ENCODE measurements at regions not wholly inside any gene's neighbourhood (a gene's known extent, or its start where the extent isn't known, plus 50 kb on each side); places are given as distances from the start of the nearest gene placed in this dataset.

DNA sequence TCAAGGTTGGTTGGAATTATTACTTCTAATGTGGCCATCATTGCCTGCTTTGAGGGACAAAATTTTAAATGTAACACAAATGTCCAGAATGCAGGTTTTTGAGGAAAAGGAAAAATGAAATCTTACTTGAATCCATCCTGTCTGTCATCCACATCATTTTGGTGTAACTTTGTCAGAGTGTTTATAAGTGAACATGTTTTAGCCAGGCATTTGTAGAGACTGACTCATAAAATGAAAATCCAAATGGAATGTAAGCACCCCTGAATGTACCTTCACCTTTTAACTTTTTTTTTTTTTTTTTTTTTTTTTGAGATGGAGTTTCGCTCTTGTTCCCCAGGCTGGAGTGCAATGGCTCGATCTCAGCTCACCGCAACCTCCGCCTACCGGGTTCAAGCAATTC lies 141.8 kb upstream of the BNIP2 start:
- H4K20me1 ChIP-seq (ENCODE audit: control insufficient read depth, insufficient read depth, low read length, poor library complexity, severe bottlenecking): no peaks in the 10 kb centered on the region
- ATAC-seq (ENCODE audit: low read depth): no peak
- no peaks in the 10 kb centered on the region for H3K27me3 ChIP-seq (replicated peaks in 1 of 4; ENCODE audit: control extremely low read depth in 1 of 4, control insufficient read depth in 3 of 4, insufficient read depth in 4 of 4, low read length in 3 of 4)
- 100% methylated on average over 4 of the region's 5 CpGs for WGBS (ENCODE audit: insufficient coverage)
- no peak overlapping the region for H3K4me2 ChIP-seq (replicated peaks; ENCODE audit: low read depth, low read length, poor library complexity, severe bottlenecking)
- ChIA-PET POLR2A (no interaction called here), CTCF (no interaction called here)
- H3K79me2 ChIP-seq (ENCODE audit: control insufficient read depth, insufficient read depth, low read length): no peaks in the 10 kb centered on the region
- TF ChIP-seq EZH2 (IDR thresholded peaks at IDR 0.05; ENCODE audit: borderline replicate concordance, insufficient read depth, low read depth, low read length, poor library complexity, severe bottlenecking): no peak
- TF ChIP-seq, protein P1, sequence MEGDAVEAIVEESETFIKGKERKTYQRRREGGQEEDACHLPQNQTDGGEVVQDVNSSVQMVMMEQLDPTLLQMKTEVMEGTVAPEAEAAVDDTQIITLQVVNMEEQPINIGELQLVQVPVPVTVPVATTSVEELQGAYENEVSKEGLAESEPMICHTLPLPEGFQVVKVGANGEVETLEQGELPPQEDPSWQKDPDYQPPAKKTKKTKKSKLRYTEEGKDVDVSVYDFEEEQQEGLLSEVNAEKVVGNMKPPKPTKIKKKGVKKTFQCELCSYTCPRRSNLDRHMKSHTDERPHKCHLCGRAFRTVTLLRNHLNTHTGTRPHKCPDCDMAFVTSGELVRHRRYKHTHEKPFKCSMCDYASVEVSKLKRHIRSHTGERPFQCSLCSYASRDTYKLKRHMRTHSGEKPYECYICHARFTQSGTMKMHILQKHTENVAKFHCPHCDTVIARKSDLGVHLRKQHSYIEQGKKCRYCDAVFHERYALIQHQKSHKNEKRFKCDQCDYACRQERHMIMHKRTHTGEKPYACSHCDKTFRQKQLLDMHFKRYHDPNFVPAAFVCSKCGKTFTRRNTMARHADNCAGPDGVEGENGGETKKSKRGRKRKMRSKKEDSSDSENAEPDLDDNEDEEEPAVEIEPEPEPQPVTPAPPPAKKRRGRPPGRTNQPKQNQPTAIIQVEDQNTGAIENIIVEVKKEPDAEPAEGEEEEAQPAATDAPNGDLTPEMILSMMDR (IDR thresholded peaks at IDR 0.05): no peak
- no peak overlapping the region for H2AFZ ChIP-seq (ENCODE audit: insufficient read depth, low read depth, low read length, poor library complexity, severe bottlenecking)
- H3K36me3 ChIP-seq (replicated peaks in 1 of 2; ENCODE audit: control extremely low read depth in 1 of 2, control insufficient read depth in 1 of 2, extremely low read depth in 1 of 2, insufficient read depth in 2 of 2, low read length in 1 of 2): no peaks in the 10 kb centered on the region
- Mint-ChIP-seq H3K9me3 (ENCODE audit: insufficient read depth) (no peaks in the 10 kb centered on the region), H3K4me1 (no peaks in the 10 kb centered on the region), H3K27ac (no peak overlapping the region), H3K4me3 (no peak overlapping the region), H3K27me3 (no peaks in the 10 kb centered on the region)
- no peak overlapping the region for H3K9ac ChIP-seq (ENCODE audit: low read length)
- no peaks in the 10 kb centered on the region for H3K4me1 ChIP-seq (ENCODE audit: control insufficient read depth in 2 of 2, insufficient read depth in 2 of 2, low read length in 2 of 2)
- no peak overlapping the region for H3K27ac ChIP-seq (ENCODE audit: low read length in 2 of 2)
- intact Hi-C loops (cut with micrococcal nuclease): no loop called here
- H3K4me3 ChIP-seq (ENCODE audit: control extremely low read depth in 1 of 5, extremely low read depth in 1 of 5, insufficient read depth in 1 of 5, low read depth in 2 of 5, low read length in 4 of 5): no peak overlapping the region
- no peak for DNase-seq
- H3K9me3 ChIP-seq (ENCODE audit: control extremely low read depth in 1 of 3, control insufficient read depth in 2 of 3, insufficient read depth in 1 of 3, low read length in 2 of 3): no peaks in the 10 kb centered on the region

DNA sequence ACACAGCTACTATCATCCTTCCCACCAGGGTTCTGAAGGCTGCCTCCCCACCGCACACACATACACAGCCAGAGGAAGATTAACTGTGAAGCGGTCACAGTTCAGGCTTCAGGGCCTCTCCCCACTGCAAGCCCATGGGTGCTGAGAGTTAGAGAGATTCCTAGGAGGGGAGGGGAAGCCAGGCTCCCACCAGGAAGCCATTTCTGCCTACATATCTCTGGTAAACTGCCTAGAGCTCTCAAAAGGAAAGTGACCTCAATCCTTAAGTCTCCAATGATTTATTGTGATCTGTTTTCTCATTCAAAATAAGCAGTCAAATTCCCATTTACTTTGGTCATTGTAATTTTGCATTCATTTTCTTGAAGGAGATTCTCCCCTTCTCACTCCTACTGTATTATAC lies 141.0 kb upstream of the BNIP2 start:
- no peak overlapping the region for H2AFZ ChIP-seq (ENCODE audit: insufficient read depth, low read depth, low read length, poor library complexity, severe bottlenecking)
- no peak overlapping the region for H3K4me3 ChIP-seq (ENCODE audit: control extremely low read depth in 1 of 5, extremely low read depth in 1 of 5, insufficient read depth in 1 of 5, low read depth in 2 of 5, low read length in 4 of 5)
- H3K4me1 Mint-ChIP-seq: no peaks in the 10 kb centered on the region
- ChIA-PET POLR2A (no interaction called here), CTCF (no interaction called here)
- intact Hi-C loops (cut with micrococcal nuclease): no loop called here
- no peak overlapping the region for H3K9ac ChIP-seq (ENCODE audit: low read length)
- H3K4me2 ChIP-seq (replicated peaks; ENCODE audit: low read depth, low read length, poor library complexity, severe bottlenecking): no peak overlapping the region
- no peak for TF ChIP-seq EZH2 (IDR thresholded peaks at IDR 0.05; ENCODE audit: borderline replicate concordance, insufficient read depth, low read depth, low read length, poor library complexity, severe bottlenecking)
- ATAC-seq (ENCODE audit: low read depth) (no peak), DNase-seq (no peak)
- H3K27ac Mint-ChIP-seq: no peak overlapping the region
- no peaks in the 10 kb centered on the region for H3K9me3 ChIP-seq (ENCODE audit: control extremely low read depth in 1 of 3, control insufficient read depth in 2 of 3, insufficient read depth in 1 of 3, low read length in 2 of 3)
- H3K27me3 ChIP-seq (replicated peaks in 1 of 4; ENCODE audit: control extremely low read depth in 1 of 4, control insufficient read depth in 3 of 4, insufficient read depth in 4 of 4, low read length in 3 of 4): no peaks in the 10 kb centered on the region
- H3K4me3 Mint-ChIP-seq: no peak overlapping the region
- H4K20me1 ChIP-seq (ENCODE audit: control insufficient read depth, insufficient read depth, low read length, poor library complexity, severe bottlenecking): no peaks in the 10 kb centered on the region
- no peaks in the 10 kb centered on the region for H3K36me3 ChIP-seq (replicated peaks in 1 of 2; ENCODE audit: control extremely low read depth in 1 of 2, control insufficient read depth in 1 of 2, extremely low read depth in 1 of 2, insufficient read depth in 2 of 2, low read length in 1 of 2)
- WGBS (ENCODE audit: insufficient coverage): 100% methylated on average over 2 of the region's 2 CpGs
- H3K27ac ChIP-seq (ENCODE audit: low read length in 2 of 2): no peak overlapping the region
- no peaks in the 10 kb centered on the region for H3K79me2 ChIP-seq (ENCODE audit: control insufficient read depth, insufficient read depth, low read length)
- H3K27me3 Mint-ChIP-seq: no peaks in the 10 kb centered on the region
- H3K4me1 ChIP-seq (ENCODE audit: control insufficient read depth in 2 of 2, insufficient read depth in 2 of 2, low read length in 2 of 2): no peaks in the 10 kb centered on the region
- no peaks in the 10 kb centered on the region for H3K9me3 Mint-ChIP-seq (ENCODE audit: insufficient read depth)
